Stimulated activated CD4-positive, alpha-beta T cell treated with anti-CD3 and anti-CD28 coated beads, Interleukin-15, amount 100 ng/mL, for 1 hour (primary cell): ENCODE measurements at regions not wholly inside any gene's neighbourhood (a gene's known extent, or its start where the extent isn't known, plus 50 kb on each side); places are given as distances from the start of the nearest gene placed in this dataset.

Experiments
- DNase-seq, 2 donors: peaks; one replicate each; pipeline ENCODE4 v3.0.0-alpha.2; 2020; ENCODE audit warnings: low read depth in 1 of 2, low spot score in 1 of 2

DNA sequence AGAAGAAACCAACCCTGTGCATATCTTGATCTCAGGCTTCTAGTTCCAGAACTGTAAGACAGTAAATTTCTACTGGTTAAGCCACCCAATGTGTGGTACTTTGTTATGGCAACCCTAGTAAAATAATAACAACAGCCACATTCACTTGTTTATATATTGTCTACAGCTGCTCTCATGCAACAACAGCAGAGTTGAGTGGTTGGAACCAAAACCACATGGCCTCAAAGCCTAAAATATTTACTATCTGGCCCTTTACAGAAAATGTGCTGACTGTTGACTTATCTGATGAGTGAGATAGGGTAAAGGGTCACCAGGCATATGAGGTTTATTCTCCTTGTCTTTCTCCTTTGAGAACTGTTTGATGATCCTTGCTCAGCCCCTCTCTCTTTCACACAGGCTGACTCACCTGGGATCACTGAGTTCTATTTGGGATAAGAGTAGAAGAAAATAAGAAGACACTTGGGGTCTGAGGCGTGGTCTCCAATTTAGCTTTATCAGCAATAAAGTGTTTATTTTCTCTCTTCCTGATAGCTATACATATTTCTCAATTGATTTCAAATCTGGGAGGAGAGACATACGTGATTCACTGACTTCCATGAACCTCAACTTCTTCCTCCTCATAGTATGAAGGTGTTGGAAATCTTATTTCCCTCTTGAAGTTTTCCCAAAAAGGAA lies 227.5 kb upstream of the STARD13 start:
- no peak for DNase-seq

DNA sequence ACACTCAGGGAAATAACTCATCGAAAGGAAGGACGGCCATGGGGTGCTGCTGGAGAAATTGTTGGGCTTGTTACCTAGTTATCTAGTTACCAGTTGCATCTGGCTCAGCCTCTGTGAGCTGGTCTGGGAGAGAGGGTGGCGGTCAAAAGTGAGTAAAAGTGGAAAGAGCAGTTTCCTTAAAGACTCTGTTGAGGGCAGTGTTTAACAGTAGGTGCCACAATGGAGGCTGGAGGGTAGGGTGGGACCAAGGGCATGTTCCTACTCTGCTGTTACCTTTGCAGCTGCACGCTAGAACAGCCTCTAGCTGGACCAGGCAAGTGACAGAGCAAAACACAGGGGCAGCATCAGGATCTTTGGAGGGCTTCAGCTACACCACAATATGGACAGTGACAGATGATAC lies 228.8 kb upstream of the STARD13 start:
- DNase-seq, result no peak

DNA sequence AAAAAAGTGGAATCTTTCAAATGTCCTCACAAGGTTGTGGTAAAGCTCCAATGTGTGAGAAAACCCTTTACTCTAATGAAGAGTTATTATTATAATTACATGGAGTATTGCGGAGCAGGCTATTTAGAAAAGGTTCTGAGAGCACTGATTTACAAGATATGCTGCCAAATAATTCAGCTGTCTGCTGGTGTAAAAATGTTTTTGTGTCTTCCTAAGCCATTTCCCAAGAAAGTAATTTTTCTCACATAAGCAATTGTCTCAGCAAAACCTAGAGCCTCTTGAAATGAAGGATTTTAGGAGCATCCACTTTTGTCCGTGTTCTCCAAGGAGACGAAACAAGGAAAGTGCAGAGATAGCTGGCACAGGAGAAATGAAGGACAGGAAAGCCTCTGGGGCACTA lies 229.6 kb upstream of the STARD13 start:
- DNase-seq, result no peak

DNA sequence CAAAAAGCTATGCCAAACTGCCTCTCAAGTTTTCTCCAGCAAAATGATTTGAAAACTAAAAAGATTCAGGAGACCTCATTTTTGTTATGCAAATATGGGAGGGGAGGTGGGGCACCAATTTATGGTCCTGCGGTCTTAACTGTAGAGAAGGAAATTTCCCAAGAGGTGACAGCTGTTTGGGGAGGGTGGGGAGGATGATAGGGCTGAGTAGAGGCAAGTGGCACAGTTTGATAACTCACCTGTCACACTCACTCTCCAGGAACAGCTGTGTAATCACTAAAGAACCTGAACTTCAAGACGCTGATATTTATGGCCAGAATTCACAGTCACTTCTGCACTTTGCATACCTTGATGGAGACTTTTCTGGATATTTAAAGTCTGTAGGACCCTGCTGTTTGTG lies 232.9 kb upstream of the STARD13 start:
- DNase-seq, result no peak

GRCh38 chr13:33519561-33520467 lies 234.3 kb upstream of the STARD13 start:
- DNase-seq, result no peak

DNA sequence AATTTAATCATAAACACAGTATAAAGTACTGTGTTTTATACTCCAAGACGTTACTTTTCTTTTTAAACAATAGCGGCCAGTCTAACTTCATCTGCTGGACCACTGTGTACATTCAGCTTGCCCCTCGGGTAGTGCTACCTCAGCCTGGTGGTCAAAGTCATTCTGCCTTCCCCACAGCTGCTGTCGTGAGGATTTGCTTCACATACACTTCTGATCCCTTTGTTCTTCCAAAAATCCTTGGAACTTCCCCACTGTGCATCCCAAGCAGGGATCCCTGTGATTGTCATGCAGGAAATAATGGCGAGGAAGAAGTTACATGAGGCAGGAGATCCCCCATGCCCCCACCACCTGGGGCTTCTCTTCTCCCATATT lies 234.9 kb upstream of the STARD13 start:
- no peak for DNase-seq

- DNase-seq, result no peak
These were observed 238.5 kb upstream of the STARD13 start for GRCh38 chr13:33524086-33524485.

GRCh38 chr13:33525763-33526162 lies 240.2 kb upstream of the STARD13 start:
- DNase-seq, result no peak

GRCh38 chr13:33526718-33527117 lies 241.2 kb upstream of the STARD13 start:
- no peak for DNase-seq

GRCh38 chr13:33528896-33529295 lies 243.3 kb upstream of the STARD13 start:
- DNase-seq, result no peak

GRCh38 chr13:33531484-33531883 lies 245.9 kb upstream of the STARD13 start:
- no peak for DNase-seq

- DNase-seq, result no peak
These were observed 249.5 kb upstream of the STARD13 start for GRCh38 chr13:33535061-33535460.

GRCh38 chr13:33536601-33537000 lies 251.0 kb upstream of the STARD13 start:
- no peak for DNase-seq

DNA sequence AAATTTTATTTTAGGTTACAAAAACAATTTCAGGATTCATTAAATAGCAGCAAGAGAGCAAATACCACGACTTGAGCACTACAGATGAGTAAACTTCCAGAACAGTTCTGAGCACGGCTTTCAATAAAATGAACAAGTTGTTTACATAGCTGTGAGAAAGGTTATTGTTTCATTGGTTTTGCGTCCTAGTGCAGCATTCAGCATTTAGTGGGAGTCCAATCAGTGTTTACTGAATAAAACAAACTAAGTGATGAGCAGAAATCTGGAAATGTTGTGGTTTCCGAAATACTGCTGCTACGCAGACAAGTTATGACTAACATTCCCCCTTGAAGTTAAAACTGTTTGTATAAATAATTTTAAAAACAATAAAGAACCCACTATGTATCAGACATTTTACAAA lies 251.5 kb upstream of the STARD13 start:
- no peak for DNase-seq

DNA sequence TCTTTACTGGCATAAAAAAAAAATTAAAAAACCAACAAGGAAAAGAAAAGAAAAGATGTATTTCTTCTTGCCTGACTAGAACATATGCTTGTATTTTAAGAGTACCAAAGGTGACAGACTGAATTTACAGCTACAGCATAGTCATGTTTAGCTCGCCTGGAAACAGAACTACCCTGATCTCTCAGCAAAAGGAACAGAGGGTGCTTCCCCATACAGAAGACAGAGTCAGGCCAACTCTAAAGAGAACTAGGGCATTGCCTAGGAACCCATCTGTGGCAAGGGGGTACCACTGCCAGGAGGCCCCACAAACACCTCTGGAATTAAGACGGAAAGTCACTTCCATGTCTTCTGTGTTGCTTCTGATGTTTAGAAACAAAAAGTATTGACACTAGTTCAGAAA lies 252.1 kb upstream of the STARD13 start:
- DNase-seq, result no peak

- DNase-seq, result no peak
These were observed 255.9 kb upstream of the STARD13 start for GRCh38 chr13:33541456-33541855.

GRCh38 chr13:33541962-33542308 lies 256.4 kb upstream of the STARD13 start:
- DNase-seq, result no peak

GRCh38 chr13:33542309-33543088 lies 256.9 kb upstream of the STARD13 start:
- peak; percentile 98 to 99 for DNase-seq

GRCh38 chr13:33543089-33543459 lies 257.5 kb upstream of the STARD13 start:
- DNase-seq, result no peak

- DNase-seq, result no peak
These were observed 258.2 kb upstream of the STARD13 start for GRCh38 chr13:33543631-33544265.

DNA sequence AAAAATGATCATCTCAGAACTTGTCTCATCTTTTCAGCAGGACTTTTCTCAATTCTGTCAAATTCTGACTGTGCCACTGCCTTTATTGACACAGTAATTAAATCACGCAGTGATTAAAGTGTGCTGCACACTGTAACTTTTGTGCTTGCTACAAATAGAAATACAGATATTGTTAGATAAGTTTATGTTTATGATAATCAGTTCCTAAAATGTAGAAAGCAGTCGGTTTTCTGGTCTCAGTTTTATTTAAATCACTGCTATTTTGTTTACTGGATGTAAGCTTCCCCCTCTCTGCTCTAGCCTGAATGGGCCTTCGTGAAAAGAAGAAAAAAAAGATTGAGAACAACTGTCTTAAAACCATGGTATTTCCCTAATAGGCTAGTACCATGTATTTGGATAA lies 258.8 kb upstream of the STARD13 start:
- no peak for DNase-seq

DNA sequence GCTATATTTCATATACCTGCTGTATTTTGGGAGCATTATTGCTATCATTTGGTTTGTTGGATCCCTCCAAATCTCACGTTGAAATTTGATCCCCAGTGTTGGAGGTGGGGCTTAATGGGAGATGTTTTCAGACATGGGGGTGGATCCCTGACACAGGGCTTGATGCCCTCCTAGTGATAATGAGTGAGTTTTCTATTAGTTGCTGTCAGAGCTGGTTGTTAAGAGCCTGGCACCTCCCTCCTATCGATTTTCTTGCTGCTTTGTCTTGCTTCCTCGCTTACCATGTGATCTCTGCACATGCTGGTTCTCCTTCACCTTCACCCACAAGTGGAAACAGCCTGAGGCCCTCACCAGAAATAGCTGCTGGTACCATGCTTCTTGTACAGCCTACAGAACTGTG lies 259.9 kb upstream of the STARD13 start:
- DNase-seq, result no peak
